T-cell (primary cell): ENCODE measurements at regions not wholly inside any gene's neighbourhood (a gene's known extent, or its start where the extent isn't known, plus 50 kb on each side); places are given as distances from the start of the nearest gene placed in this dataset.

Experiments
- ATAC-seq, 4 experiments: fragments of 200-7000 bp in 3 of 4; fragments of 150-1000 bp in 1 of 4; cut with Tn5 transposase; replicated peaks in 1 of 4; 1 replicate in 3 of 4; 2 replicates in 1 of 4; pipeline ENCODE4 v1.10.0; 2021; ENCODE audit warnings: moderate library complexity in 3 of 4, mild to moderate bottlenecking in 2 of 4, moderate number of reproducible peaks in 1 of 4
- CTCF ChIA-PET, 2 donors: fragments of 300-600 bp; sonication (Branson Sonifier 250); formaldehyde crosslinking; loops; one replicate each; lab custom pipeline; 2022; ENCODE audit warnings: antibody characterized with exemption in 2 of 2; lab: Charles Lee
- POLR2A ChIA-PET, 2 donors: fragments of 300-600 bp; sonication (Branson Sonifier 250); formaldehyde crosslinking; loops; one replicate each; lab custom pipeline; 2022; ENCODE audit warnings: antibody characterized with exemption in 2 of 2; lab: Charles Lee
- DNase-seq, 35 experiments: peaks; one replicate each; pipeline versions ENCODE4 v3.0.0 to v3.0.0-alpha.2; 2013 to 2023
- H3K27ac ChIP-seq: one replicate; pipeline ENCODE4 v1.5.1; 2013; ENCODE audit warnings: low read length
- H3K27me3 ChIP-seq, 2 experiments: replicated peaks in 1 of 2; 1 replicate in 1 of 2; 2 replicates in 1 of 2; pipeline versions ENCODE4 v1.6.1 to v1.7.0; 2013; ENCODE audit warnings: low read length in 1 of 2, mixed read lengths in 1 of 2; ENCODE audit not compliant: control insufficient read depth in 2 of 2, insufficient read depth in 2 of 2; ENCODE audit errors: extremely low read depth in 1 of 2
- H3K36me3 ChIP-seq, 2 donors: 1 replicate in 1 of 2; 2 replicates in 1 of 2; pipeline versions ENCODE4 v1.6.1 to v1.7.0; 2013; ENCODE audit warnings: low read length in 1 of 2; ENCODE audit not compliant: control insufficient read depth in 2 of 2, insufficient read depth in 1 of 2; ENCODE audit errors: extremely low read depth in 1 of 2
- H3K4me1 ChIP-seq, 2 experiments: 1 replicate in 1 of 2; 2 replicates in 1 of 2; pipeline versions ENCODE4 v1.6.1 to v1.7.0; 2013; ENCODE audit warnings: low read length in 2 of 2, mixed read lengths in 1 of 2; ENCODE audit not compliant: insufficient read depth in 2 of 2, control insufficient read depth in 1 of 2; ENCODE audit errors: extremely low read depth in 1 of 2
- H3K4me3 ChIP-seq, 2 donors: 1 replicate in 1 of 2; 2 replicates in 1 of 2; pipeline versions ENCODE4 v1.5.1 to v1.7.0; 2013; ENCODE audit warnings: mild to moderate bottlenecking in 2 of 2, low read length in 1 of 2, moderate library complexity in 1 of 2; ENCODE audit not compliant: control insufficient read depth in 1 of 2; ENCODE audit errors: extremely low read depth in 1 of 2
- H3K9me3 ChIP-seq: 2 replicates; pipeline ENCODE4 v1.7.0; 2013
- H3K27ac Mint-ChIP-seq, 2 donors: one replicate each; pipeline ENCODE4 v1.8.0; 2020 to 2021; ENCODE audit warnings: mild to moderate bottlenecking in 2 of 2, mixed read lengths in 2 of 2
- H3K27me3 Mint-ChIP-seq, 2 donors: one replicate each; pipeline ENCODE4 v1.8.0; 2021 to 2022; ENCODE audit warnings: mixed read lengths in 2 of 2
- H3K36me3 Mint-ChIP-seq: one replicate; pipeline ENCODE4 v1.8.0; 2021; ENCODE audit warnings: mixed read lengths
- H3K4me1 Mint-ChIP-seq, 3 donors: one replicate each; pipeline ENCODE4 v1.8.0; 2020 to 2022; ENCODE audit warnings: mixed read lengths in 3 of 3, mild to moderate bottlenecking in 1 of 3
- H3K4me3 Mint-ChIP-seq, 3 donors: one replicate each; pipeline ENCODE4 v1.8.0; 2020 to 2022; ENCODE audit warnings: mild to moderate bottlenecking in 3 of 3, mixed read lengths in 3 of 3, moderate library complexity in 3 of 3
- H3K9me3 Mint-ChIP-seq, 3 donors: one replicate each; pipeline ENCODE4 v1.8.0; 2020 to 2022; ENCODE audit warnings: mixed read lengths in 3 of 3
- WGBS: methylation state at CpG from one replicate; pipeline ENCODE4 v1.1.5; 2013; ENCODE audit warnings: missing lambda C conversion rate; ENCODE audit not compliant: insufficient coverage; 5-methylcytosine and 5-hydroxymethylcytosine counted together

- CTCF ChIA-PET: no interaction called here
- DNase-seq: no peak
- H3K36me3 ChIP-seq: no peaks in the 10 kb centered on the region
- H3K36me3 Mint-ChIP-seq: no peaks in the 10 kb centered on the region
- WGBS: no CpG with 5 or more reads among the region's 2 CpGs
- H3K4me3 ChIP-seq: no peak overlapping the region
- H3K4me3 Mint-ChIP-seq: no peak overlapping the region
- POLR2A ChIA-PET: no interaction called here
- no peak overlapping the region for H3K27ac ChIP-seq
- no peaks in the 10 kb centered on the region for H3K27me3 ChIP-seq
- no peaks in the 10 kb centered on the region for H3K4me1 ChIP-seq
- ATAC-seq: no peak
- H3K27me3 Mint-ChIP-seq: peaks cover 0 to 4% of the 10 kb centered on the region in 2 donors
- no peak overlapping the region for H3K27ac Mint-ChIP-seq
- H3K4me1 Mint-ChIP-seq: no peaks in the 10 kb centered on the region
- no peaks in the 10 kb centered on the region for H3K9me3 ChIP-seq
- H3K9me3 Mint-ChIP-seq: no peaks in the 10 kb centered on the region
Measured at GRCh38 chr1:232368821-232369321, 261.1 kb downstream of the SIPA1L2 start.

- ATAC-seq: no peak
- Mint-ChIP-seq H3K9me3 (no peaks in the 10 kb centered on the region), H3K36me3 (no peaks in the 10 kb centered on the region), H3K27me3 (peaks cover 0 to 4% of the 10 kb centered on the region in 2 donors), H3K4me1 (no peaks in the 10 kb centered on the region), H3K4me3 (no peak overlapping the region), H3K27ac (no peak overlapping the region)
- H3K27ac ChIP-seq: no peak overlapping the region
- peaks cover 0 to 3% of the 10 kb centered on the region in 2 experiments for H3K27me3 ChIP-seq
- WGBS: 82% methylated on average over 3 of the region's 4 CpGs
- ChIA-PET POLR2A (no interaction called here), CTCF (no interaction called here)
- no peaks in the 10 kb centered on the region for H3K9me3 ChIP-seq
- no peak overlapping the region for H3K4me3 ChIP-seq
- no peaks in the 10 kb centered on the region for H3K36me3 ChIP-seq
- DNase-seq: no peak
- no peaks in the 10 kb centered on the region for H3K4me1 ChIP-seq
Measured at GRCh38 chr1:232367293-232367692, 262.6 kb downstream of the SIPA1L2 start.

- Histone ChIP-seq H3K27ac (no peak overlapping the region), H3K9me3 (no peaks in the 10 kb centered on the region), H3K36me3 (no peaks in the 10 kb centered on the region), H3K4me3 (no peak overlapping the region), H3K4me1 (no peaks in the 10 kb centered on the region), H3K27me3 (peaks cover 0 to 3% of the 10 kb centered on the region in 2 experiments)
- POLR2A ChIA-PET: no interaction called here
- DNase-seq (no peak), ATAC-seq (no peak)
- Mint-ChIP-seq H3K27me3 (peaks cover 0 to under 1% of the 10 kb centered on the region in 2 donors), H3K9me3 (no peaks in the 10 kb centered on the region), H3K4me1 (no peaks in the 10 kb centered on the region), H3K27ac (no peak overlapping the region), H3K36me3 (no peaks in the 10 kb centered on the region), H3K4me3 (no peak overlapping the region)
- CTCF ChIA-PET: no interaction called here
- WGBS: no CpG with 5 or more reads among the region's 3 CpGs
Measured at GRCh38 chr1:232364654-232365382, 265.1 kb downstream of the SIPA1L2 start.

- H3K4me1 Mint-ChIP-seq: no peaks in the 10 kb centered on the region
- Histone ChIP-seq H3K27ac (no peak overlapping the region), H3K27me3 (peaks cover 0 to 10% of the 10 kb centered on the region in 2 experiments), H3K9me3 (no peaks in the 10 kb centered on the region), H3K36me3 (no peaks in the 10 kb centered on the region), H3K4me1 (no peaks in the 10 kb centered on the region), H3K4me3 (no peak overlapping the region)
- H3K4me3 Mint-ChIP-seq: no peak overlapping the region
- ChIA-PET CTCF (interaction anchor here in 1 of 2 donors (0.6 kb wide), 1 partner anchor 674 kb away, joined by 3 read pairs; no protein-coding TSS in a partner anchor), POLR2A (no interaction called here)
- H3K27me3 Mint-ChIP-seq: no peaks in the 10 kb centered on the region
- H3K9me3 Mint-ChIP-seq: no peaks in the 10 kb centered on the region
- H3K36me3 Mint-ChIP-seq: no peaks in the 10 kb centered on the region
- no peak overlapping the region for H3K27ac Mint-ChIP-seq
- DNase-seq: no peak
- 100% methylated on average over 1 of the region's 2 CpGs for WGBS
- ATAC-seq: no peak
Measured at GRCh38 chr1:232363008-232363407, 266.9 kb downstream of the SIPA1L2 start.

GRCh38 chr1:232357416-232357815 lies 272.5 kb downstream of the SIPA1L2 start:
- Histone ChIP-seq H3K27me3 (peaks cover 0 to 13% of the 10 kb centered on the region in 2 experiments), H3K27ac (no peak overlapping the region), H3K9me3 (no peaks in the 10 kb centered on the region), H3K4me3 (no peak overlapping the region), H3K4me1 (no peaks in the 10 kb centered on the region), H3K36me3 (no peaks in the 10 kb centered on the region)
- POLR2A ChIA-PET: no interaction called here
- Mint-ChIP-seq H3K36me3 (no peaks in the 10 kb centered on the region), H3K4me3 (no peak overlapping the region), H3K27ac (no peak overlapping the region), H3K27me3 (peaks cover 2 to 5% of the 10 kb centered on the region in 2 donors), H3K4me1 (no peaks in the 10 kb centered on the region), H3K9me3 (no peaks in the 10 kb centered on the region)
- no peak for ATAC-seq
- no peak for DNase-seq
- CTCF ChIA-PET: no interaction called here
- 76% methylated on average over 5 of the region's 6 CpGs for WGBS

- Mint-ChIP-seq H3K4me3 (no peak overlapping the region), H3K9me3 (no peaks in the 10 kb centered on the region), H3K36me3 (no peaks in the 10 kb centered on the region), H3K4me1 (no peaks in the 10 kb centered on the region), H3K27ac (no peak overlapping the region), H3K27me3 (peaks cover 6 to 10% of the 10 kb centered on the region in 2 donors)
- H3K4me1 ChIP-seq: no peaks in the 10 kb centered on the region
- no peak for DNase-seq
- H3K4me3 ChIP-seq: no peak overlapping the region
- ATAC-seq: no peak
- no peaks in the 10 kb centered on the region for H3K9me3 ChIP-seq
- POLR2A ChIA-PET: no interaction called here
- CTCF ChIA-PET: no interaction called here
- no peaks in the 10 kb centered on the region for H3K36me3 ChIP-seq
- H3K27me3 ChIP-seq: peaks cover 0 to 18% of the 10 kb centered on the region in 2 experiments
- 18% methylated on average over 2 of the region's 7 CpGs for WGBS
- no peak overlapping the region for H3K27ac ChIP-seq
Measured at GRCh38 chr1:232355162-232356006, 274.5 kb downstream of the SIPA1L2 start.
